Endothelial cell (in vitro differentiated cells): ENCODE measurements at regions not wholly inside any gene's neighbourhood (a gene's known extent, or its start where the extent isn't known, plus 50 kb on each side); places are given as distances from the start of the nearest gene placed in this dataset.

ENCODE experiments used
- DNase-seq: peaks from one replicate; pipeline ENCODE4 v3.0.0; 2021; ENCODE audit warnings: low spot score
- H3K27ac Mint-ChIP-seq: one replicate; pipeline ENCODE4 v1.8.0; 2021; ENCODE audit warnings: mixed read lengths, inconsistent platforms; ENCODE audit not compliant: unreplicated experiment
- H3K27me3 Mint-ChIP-seq: one replicate; pipeline ENCODE4 v1.8.0; 2021; ENCODE audit warnings: mild to moderate bottlenecking, moderate library complexity, mixed read lengths, inconsistent platforms; ENCODE audit not compliant: unreplicated experiment
- H3K36me3 Mint-ChIP-seq: one replicate; pipeline ENCODE4 v1.8.0; 2021; ENCODE audit warnings: mild to moderate bottlenecking, low read depth, mixed read lengths, inconsistent platforms; ENCODE audit not compliant: unreplicated experiment
- H3K4me1 Mint-ChIP-seq: one replicate; pipeline ENCODE4 v1.8.0; 2021; ENCODE audit warnings: mild to moderate bottlenecking, mixed read lengths, inconsistent platforms; ENCODE audit not compliant: unreplicated experiment
- H3K4me3 Mint-ChIP-seq: one replicate; pipeline ENCODE4 v1.8.0; 2021; ENCODE audit warnings: mild to moderate bottlenecking, mixed read lengths, inconsistent platforms; ENCODE audit not compliant: unreplicated experiment
- H3K9me3 Mint-ChIP-seq: one replicate; pipeline ENCODE4 v1.8.0; 2021; ENCODE audit warnings: mixed read lengths, inconsistent platforms; ENCODE audit not compliant: unreplicated experiment
- CTCF ChIP-seq: fragments of 200-600 bp; sonication (generic); IDR thresholded peaks from one replicate; pipeline ENCODE4 v1.5.0; 2021; ENCODE audit warnings: antibody characterized with exemption; ENCODE audit not compliant: unreplicated experiment

GRCh38 chr4:24674279-24674678, 89.9 kb upstream of the DHX15 start:
- no peaks in the 10 kb centered on the region for H3K27me3 Mint-ChIP-seq
- peaks cover 4% of the 10 kb centered on the region for H3K4me1 Mint-ChIP-seq
- H3K9me3 Mint-ChIP-seq = no peaks in the 10 kb centered on the region
- no peak for TF ChIP-seq CTCF
- H3K27ac Mint-ChIP-seq = no peak overlapping the region
- no peak overlapping the region for H3K4me3 Mint-ChIP-seq
- DNase-seq = no peak
- H3K36me3 Mint-ChIP-seq = no peaks in the 10 kb centered on the region

- no peaks in the 10 kb centered on the region for H3K9me3 Mint-ChIP-seq
- no peak for DNase-seq
- no peak for TF ChIP-seq CTCF
- no peaks in the 10 kb centered on the region for H3K36me3 Mint-ChIP-seq
- peaks cover 10% of the 10 kb centered on the region for H3K4me1 Mint-ChIP-seq
- no peak overlapping the region for H3K4me3 Mint-ChIP-seq
- no peaks in the 10 kb centered on the region for H3K27me3 Mint-ChIP-seq
- H3K27ac Mint-ChIP-seq = no peak overlapping the region
These were observed 91.5 kb upstream of the DHX15 start for GRCh38 chr4:24675721-24676389.

GRCh38 chr4:24677909-24678308, 93.6 kb upstream of the DHX15 start:
- Mint-ChIP-seq H3K27me3 (no peaks in the 10 kb centered on the region), H3K4me3 (no peak overlapping the region), H3K36me3 (no peaks in the 10 kb centered on the region), H3K9me3 (no peaks in the 10 kb centered on the region), H3K4me1 (peaks cover 10% of the 10 kb centered on the region), H3K27ac (no peak overlapping the region)
- DNase-seq = no peak
- no peak for TF ChIP-seq CTCF

- peaks cover 10% of the 10 kb centered on the region for H3K4me1 Mint-ChIP-seq
- H3K36me3 Mint-ChIP-seq = peaks cover 2% of the 10 kb centered on the region
- DNase-seq = no peak
- H3K27ac Mint-ChIP-seq = no peak overlapping the region
- no peak for TF ChIP-seq CTCF
- no peaks in the 10 kb centered on the region for H3K27me3 Mint-ChIP-seq
- no peaks in the 10 kb centered on the region for H3K9me3 Mint-ChIP-seq
- no peak overlapping the region for H3K4me3 Mint-ChIP-seq
These were observed 96.5 kb upstream of the DHX15 start for GRCh38 chr4:24680746-24681448.

GRCh38 chr4:24683116-24683515, 98.8 kb upstream of the DHX15 start:
- DNase-seq = no peak
- Mint-ChIP-seq H3K4me1 (peaks cover 12% of the 10 kb centered on the region), H3K27ac (no peak overlapping the region), H3K4me3 (no peak overlapping the region), H3K27me3 (no peaks in the 10 kb centered on the region), H3K36me3 (peaks cover 2% of the 10 kb centered on the region), H3K9me3 (no peaks in the 10 kb centered on the region)
- TF ChIP-seq CTCF = no peak
